ENCODE measurements at regions not wholly inside any gene's neighbourhood (a gene's known extent, or its start where the extent isn't known, plus 50 kb on each side); places are given as distances from the start of the nearest gene placed in this dataset.

- TF ChIP-seq CTCF (IDR thresholded peaks at IDR 0.05) (no peak), ZFX (IDR thresholded peaks at IDR 0.05; ENCODE audit: borderline replicate concordance) (no peak)
These were observed 355.4 kb downstream of the PLPP3 start for GRCh38 chr1:56223968-56224367.

Measured in 22Rv1 (cell line).